Urinary bladder (tissue), 3 donors: ENCODE measurements at regions not wholly inside any gene's neighbourhood (a gene's known extent, or its start where the extent isn't known, plus 50 kb on each side); places are given as distances from the start of the nearest gene placed in this dataset.
"Not testable (repeated sequence)": the region's sequence is repeated elsewhere in the genome, so short reads cannot be mapped to it uniquely, and the experiment has no call there.

Experiments used
- DNase-seq: peaks from one replicate; pipeline ENCODE4 v3.0.0-alpha.2; 2015; ENCODE audit errors: extremely low spot score
- H3K27ac ChIP-seq: one replicate; pipeline ENCODE4 v1.5.1; 2013; ENCODE audit warnings: low read depth, mild to moderate bottlenecking, moderate library complexity
- H3K36me3 ChIP-seq: one replicate; pipeline ENCODE4 v1.6.1; 2013; ENCODE audit warnings: mild to moderate bottlenecking, moderate library complexity; ENCODE audit not compliant: insufficient read depth
- H3K4me1 ChIP-seq: one replicate; pipeline ENCODE4 v1.6.1; 2013; ENCODE audit warnings: mild to moderate bottlenecking, moderate library complexity; ENCODE audit not compliant: insufficient read depth
- H3K4me3 ChIP-seq: one replicate; pipeline ENCODE4 v1.5.1; 2013; ENCODE audit warnings: low read depth, low read length
- WGBS: extraction: QIAGEN DNeasy Blood & Tissue Kit; methylation state at CpG from one replicate; pipeline ENCODE4 v1.1.7; 2013; 5-methylcytosine and 5-hydroxymethylcytosine counted together
- donor health status: healthy with polysubstance abuse.
- donor health status: healthy.

DNA sequence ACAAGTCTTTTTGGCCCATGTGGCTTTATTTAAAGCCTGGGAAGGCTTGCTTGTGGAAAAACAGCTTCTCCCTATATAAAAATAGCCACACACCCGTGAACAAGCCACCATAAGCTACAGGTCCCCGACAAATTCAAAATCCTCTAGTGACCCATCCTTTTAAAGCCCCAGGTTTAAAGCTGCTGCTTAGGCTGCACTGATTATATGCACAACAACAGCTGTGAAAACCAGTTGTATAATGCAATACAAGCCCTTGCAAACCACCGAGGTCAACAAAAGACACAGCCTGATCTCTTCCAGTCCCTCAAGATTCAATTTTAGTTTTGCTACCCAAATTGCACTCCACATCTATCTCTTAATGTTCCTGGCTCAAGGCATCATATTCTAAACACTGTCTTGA, 186.0 kb upstream of the WDFY3 start:
- H3K36me3 ChIP-seq: no peaks in the 10 kb centered on the region
- H3K27ac ChIP-seq: no peak overlapping the region
- no peak for DNase-seq
- 71% methylated on average over 3 of the region's 3 CpGs for WGBS
- H3K4me1 ChIP-seq: no peaks in the 10 kb centered on the region
- no peak overlapping the region for H3K4me3 ChIP-seq

DNA sequence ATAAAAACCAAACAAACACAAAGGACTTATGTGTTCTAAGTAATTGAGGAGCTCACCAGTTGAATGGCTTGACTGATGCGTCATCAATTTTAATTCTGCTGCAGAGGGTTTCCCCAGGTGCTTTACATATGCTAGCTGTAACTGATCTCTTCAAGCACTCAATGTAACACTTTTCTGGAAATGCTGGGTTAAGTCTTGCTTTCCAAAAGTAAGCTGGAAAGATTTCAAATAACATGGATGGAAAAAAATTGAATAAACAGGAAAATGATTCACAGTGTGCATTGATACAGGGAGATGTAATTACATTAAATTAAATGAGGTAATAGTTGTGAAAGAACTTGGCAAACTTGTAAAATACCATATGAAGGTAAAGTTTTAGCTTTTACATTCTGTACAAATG, 186.7 kb upstream of the WDFY3 start:
- no peak for DNase-seq
- 94% methylated on average over 1 of the region's 1 CpG for WGBS
- H3K36me3 ChIP-seq: no peaks in the 10 kb centered on the region
- H3K4me1 ChIP-seq: no peaks in the 10 kb centered on the region
- H3K27ac ChIP-seq: no peak overlapping the region
- no peak overlapping the region for H3K4me3 ChIP-seq

DNA sequence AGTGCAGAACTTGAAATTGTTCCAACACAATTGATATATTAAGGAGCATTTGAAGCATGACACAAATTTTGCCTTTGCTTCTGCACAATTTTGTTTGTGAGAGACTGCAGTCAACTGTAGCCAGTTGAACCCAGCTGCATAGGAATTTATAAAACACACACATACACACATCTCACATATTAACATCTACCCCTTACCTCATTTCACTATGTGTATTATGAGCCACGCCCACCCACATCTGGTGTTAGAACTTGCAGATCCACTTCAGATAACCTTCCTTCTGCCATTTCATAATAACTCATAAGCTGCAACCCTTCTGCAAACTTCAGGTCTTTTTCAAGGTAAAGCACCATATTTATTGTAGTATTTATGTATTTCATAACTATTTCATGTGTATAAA, 188.1 kb upstream of the WDFY3 start:
- 70% methylated on average over 1 of the region's 1 CpG for WGBS

DNA sequence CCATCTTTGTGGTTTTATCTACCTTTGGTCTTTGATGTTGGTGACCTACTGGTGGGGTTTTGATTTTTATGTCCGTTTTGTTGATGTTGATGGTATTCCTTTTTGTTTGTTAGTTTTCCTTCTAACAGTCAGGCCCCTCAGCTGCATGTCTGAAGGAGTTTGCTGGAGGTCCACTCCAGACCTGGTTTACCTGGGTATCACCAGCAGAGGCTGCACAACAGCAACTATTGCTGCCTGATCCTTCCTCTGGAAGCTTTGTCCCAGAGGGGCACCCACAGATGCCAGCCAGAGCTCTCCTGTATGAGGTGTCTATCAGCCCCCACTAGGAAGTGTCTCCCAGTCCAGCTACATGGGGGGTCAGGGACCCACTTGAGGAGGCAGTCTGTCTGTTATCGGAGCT, 199.3 kb upstream of the WDFY3 start:
- no peak for DNase-seq
- Histone ChIP-seq H3K4me1 (no peaks in the 10 kb centered on the region), H3K27ac (no peak overlapping the region), H3K36me3 (no peaks in the 10 kb centered on the region), H3K4me3 (no peak overlapping the region)
- 88% methylated on average over 2 of the region's 2 CpGs for WGBS

More for the DNA sequence above, 188.1 kb upstream of the WDFY3 start:
- H3K27ac ChIP-seq: no peak overlapping the region
- H3K36me3 ChIP-seq: no peaks in the 10 kb centered on the region
- no peak for DNase-seq
- H3K4me3 ChIP-seq: no peak overlapping the region
- H3K4me1 ChIP-seq: no peaks in the 10 kb centered on the region

DNA sequence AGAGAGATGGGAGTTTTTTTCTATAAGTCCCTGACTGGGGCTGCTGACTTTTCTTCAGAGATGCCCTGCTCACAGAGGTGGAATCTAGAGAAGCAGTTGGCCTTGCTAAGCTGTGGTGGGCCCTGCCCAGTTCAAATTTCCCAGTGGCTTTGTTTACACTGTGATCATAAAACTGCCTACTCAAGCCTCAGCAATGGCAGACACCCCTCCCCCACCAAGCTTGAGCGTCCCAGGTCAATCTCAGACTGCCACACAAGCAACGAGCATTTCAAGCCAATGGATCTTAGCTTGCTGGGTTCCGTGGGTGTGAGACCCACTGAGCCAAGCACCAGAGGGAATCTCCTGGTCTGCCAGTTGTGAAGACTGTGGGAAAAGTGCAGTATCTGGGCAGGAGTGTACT, 199.8 kb upstream of the WDFY3 start:
- no peak overlapping the region for H3K4me3 ChIP-seq
- H3K4me1 ChIP-seq: no peaks in the 10 kb centered on the region
- no peaks in the 10 kb centered on the region for H3K36me3 ChIP-seq
- WGBS: 36% methylated on average over 3 of the region's 3 CpGs
- no peak for DNase-seq
- no peak overlapping the region for H3K27ac ChIP-seq

DNA sequence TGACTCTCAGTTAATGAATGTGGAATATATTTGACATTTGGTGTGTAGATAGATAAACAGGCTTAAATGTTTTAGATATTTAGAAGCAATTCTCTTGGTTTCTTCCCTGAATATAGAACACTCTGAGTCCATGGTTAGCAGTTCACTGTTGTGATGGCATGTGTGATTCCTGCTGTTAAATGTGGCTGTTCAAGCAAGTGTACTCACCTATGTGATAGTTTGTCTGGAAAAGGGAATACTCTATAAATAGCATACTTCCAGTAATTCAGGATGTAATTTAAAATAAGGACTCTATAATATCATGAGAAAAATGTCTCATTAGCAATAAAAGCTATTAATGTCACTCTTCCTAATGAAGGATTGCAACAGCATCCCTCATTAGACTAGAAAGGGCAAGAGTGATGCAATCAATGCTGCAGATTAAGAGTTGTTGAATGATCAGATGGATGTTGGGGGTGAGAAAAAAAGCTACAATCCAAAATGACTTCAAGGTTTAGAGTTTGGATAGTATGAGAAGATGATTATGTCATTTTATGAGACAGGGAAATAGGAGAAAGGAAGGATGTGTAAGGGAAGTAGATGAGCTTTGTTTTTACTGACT, 201.8 kb upstream of the WDFY3 start:
- Histone ChIP-seq H3K36me3 (no peaks in the 10 kb centered on the region), H3K4me1 (no peaks in the 10 kb centered on the region), H3K27ac (no peak overlapping the region), H3K4me3 (no peak overlapping the region)
- DNase-seq: no peak

DNA sequence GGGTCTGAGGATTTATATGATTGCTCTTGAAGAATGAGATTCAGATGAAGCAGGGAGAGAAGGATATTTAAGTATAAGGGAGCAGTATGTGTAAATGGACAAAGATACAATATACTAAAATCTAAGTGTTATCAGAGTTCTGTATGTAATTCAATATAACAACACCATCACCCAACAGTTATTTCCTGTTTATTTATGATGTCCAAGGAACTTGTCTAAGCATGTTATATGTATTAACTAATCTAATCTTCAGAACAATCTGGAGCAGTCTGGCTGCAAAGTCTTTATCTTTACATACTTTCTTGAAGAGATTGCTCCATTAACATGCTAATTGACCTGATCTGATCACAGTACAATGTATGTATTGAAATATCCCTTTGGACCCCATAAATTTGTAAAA, 203.8 kb upstream of the WDFY3 start:
- Histone ChIP-seq H3K4me1 (no peaks in the 10 kb centered on the region), H3K36me3 (no peaks in the 10 kb centered on the region)

DNA sequence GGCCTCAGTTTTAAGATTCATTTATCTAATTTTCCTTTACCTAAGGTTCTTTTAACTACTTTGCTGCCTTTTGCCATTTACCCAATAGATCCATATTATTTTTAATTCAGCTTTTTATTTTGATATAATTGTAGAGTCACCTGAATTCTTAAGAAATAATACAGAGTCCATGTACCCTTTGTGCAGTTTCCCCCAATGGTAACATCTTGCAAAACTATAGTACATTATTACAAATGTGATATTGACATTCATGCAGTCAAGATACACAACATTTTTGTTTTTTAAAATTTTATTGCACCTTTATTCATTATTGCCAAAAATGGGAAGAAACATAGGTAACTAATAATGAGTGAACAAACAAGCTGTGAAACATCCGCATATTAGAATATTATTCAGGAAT, 208.7 kb upstream of the WDFY3 start:
- Histone ChIP-seq H3K36me3 (no peaks in the 10 kb centered on the region), H3K27ac (no peak overlapping the region), H3K4me1 (no peaks in the 10 kb centered on the region), H3K4me3 (no peak overlapping the region)
- no peak for DNase-seq
- 99% methylated on average over 1 of the region's 1 CpG for WGBS

More for the DNA sequence above, 203.8 kb upstream of the WDFY3 start:
- Histone ChIP-seq H3K27ac (no peak overlapping the region), H3K4me3 (no peak overlapping the region)
- no peak for DNase-seq

DNA sequence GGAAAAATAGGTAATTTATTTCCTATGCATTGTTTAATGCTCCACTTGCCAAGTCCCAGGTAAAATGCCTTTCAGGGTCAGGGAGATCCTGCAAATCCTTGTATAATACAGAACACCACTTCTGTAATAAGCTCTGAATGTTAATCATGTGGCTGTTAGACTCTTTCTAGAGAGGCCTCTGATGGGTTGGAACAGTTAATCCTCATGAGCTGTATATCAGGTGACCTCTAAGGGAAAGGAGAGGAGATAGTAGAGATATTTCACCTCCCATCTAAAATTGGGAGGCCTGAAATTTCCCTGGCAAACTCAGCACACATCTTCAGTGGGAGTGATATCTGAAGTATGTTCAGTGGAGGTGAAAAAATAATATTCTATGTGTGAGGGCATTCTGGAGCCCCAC, 210.6 kb upstream of the WDFY3 start:
- no peak overlapping the region for H3K4me3 ChIP-seq
- no peaks in the 10 kb centered on the region for H3K4me1 ChIP-seq
- no peak for DNase-seq
- H3K27ac ChIP-seq: no peak overlapping the region
- no peaks in the 10 kb centered on the region for H3K36me3 ChIP-seq

DNA sequence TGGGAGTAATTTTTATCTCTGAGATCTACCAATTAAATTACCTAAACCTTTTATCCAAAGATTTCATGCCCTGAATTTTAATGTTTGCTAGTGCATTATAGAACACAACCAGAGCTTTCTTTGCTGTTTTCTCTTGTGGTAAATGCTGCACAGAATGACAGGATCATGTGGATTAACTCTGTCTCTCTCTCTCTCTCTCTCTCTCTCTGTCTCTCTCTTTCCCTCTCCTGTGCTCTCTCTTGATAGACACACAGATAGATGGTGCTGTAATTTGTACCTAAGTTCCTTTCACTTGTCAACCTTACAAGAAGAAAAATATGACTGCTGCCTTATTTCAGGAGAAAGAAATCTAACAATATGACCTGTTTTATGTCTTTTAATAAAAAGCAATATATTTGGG, 211.2 kb upstream of the WDFY3 start:
- Histone ChIP-seq H3K4me1 (no peaks in the 10 kb centered on the region), H3K27ac (no peak overlapping the region), H3K4me3 (no peak overlapping the region), H3K36me3 (no peaks in the 10 kb centered on the region)
- DNase-seq: no peak

DNA sequence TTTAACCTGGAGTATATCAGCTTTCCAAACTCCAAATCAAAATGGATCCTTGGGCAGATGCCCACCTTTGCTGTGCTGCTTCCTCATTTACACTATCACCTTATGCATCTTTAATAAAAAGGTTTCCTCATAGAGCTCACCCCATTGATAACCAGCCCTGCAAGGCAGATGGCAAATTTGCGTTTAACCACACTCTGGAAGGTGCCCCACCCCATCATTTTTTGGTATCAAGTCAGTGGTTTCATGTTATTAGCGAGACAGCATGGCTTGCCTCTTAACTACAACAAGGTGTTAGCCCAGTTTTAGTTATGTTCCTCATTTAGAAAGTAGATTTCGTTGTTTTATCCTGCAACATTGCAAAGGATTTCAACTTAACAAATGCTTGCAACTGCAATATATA, 214.0 kb upstream of the WDFY3 start:
- no peak for DNase-seq
- Histone ChIP-seq H3K4me1 (no peaks in the 10 kb centered on the region), H3K27ac (no peak overlapping the region), H3K36me3 (no peaks in the 10 kb centered on the region), H3K4me3 (no peak overlapping the region)
- 70% methylated on average over 3 of the region's 3 CpGs for WGBS

DNA sequence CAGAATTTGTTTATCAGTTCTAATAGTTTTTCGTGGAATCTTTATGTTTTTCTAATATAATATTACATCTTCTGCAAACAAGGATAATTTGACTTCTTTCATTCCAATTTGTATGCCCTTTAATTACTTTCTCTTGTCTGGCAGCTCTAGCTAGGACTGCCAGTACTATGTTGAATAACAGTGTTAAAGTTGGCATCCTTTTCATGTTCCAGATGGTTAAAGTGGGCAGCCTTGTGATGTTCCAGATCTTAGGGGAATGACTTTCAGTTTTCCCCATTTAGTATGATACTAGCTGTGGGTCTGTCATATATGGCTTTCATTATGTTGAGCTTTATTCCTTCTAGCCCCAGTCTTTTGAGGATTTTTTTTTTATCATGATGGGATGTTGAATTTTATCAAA, 220.6 kb upstream of the WDFY3 start:
- DNase-seq: no peak
- no peak overlapping the region for H3K27ac ChIP-seq
- H3K36me3 ChIP-seq: no peaks in the 10 kb centered on the region
- 41% methylated on average over 1 of the region's 1 CpG for WGBS
- no peak overlapping the region for H3K4me3 ChIP-seq
- no peaks in the 10 kb centered on the region for H3K4me1 ChIP-seq

DNA sequence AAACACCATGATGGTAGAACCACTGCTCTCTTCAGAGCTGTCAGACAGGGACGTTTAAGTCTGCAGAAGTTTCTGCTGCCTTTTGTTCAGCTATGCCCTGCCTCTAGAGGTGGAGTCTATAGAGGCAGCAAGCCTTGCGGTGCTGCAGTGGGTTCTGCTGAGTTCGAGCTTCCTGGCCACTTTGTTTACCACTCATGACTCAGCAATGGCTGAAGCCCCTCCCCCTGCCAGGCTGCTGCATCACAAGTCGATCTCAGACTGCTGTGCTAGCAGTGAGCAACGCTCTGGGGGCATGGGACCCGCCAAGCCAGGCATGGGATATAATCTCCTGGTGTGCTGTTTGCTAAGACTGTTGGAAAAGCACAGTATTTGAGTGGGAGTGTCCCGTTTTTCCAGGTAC, 229.5 kb upstream of the WDFY3 start:
- not testable (repeated sequence) for H3K4me1 ChIP-seq, H3K36me3 ChIP-seq, H3K27ac ChIP-seq, DNase-seq, H3K4me3 ChIP-seq
- WGBS: 77% methylated on average over 7 of the region's 7 CpGs

DNA sequence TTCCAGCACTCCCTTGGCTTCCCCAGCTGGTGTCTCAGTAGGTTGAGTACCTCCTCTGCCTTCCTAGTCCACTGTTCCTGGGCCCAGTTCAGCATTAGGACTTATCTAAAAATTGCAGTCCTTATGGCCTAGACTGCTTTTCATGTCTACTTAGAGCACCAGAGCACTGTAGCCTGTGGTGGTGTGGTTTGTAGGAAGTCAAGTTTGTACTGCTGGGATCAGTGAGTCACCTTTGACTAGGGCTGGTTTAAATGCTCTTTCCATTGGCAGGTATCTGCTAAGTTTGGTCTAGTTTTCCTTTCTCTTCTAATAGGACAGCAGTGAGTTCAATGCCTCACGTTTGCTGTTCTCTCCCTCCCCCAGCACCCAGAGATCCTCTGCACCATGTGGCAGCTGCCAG, 233.6 kb upstream of the WDFY3 start:
- Histone ChIP-seq H3K4me3 (no peak overlapping the region), H3K4me1 (no peaks in the 10 kb centered on the region), H3K27ac (no peak overlapping the region), H3K36me3 (no peaks in the 10 kb centered on the region)
- DNase-seq: no peak
- WGBS: 67% methylated on average over 1 of the region's 1 CpG

DNA sequence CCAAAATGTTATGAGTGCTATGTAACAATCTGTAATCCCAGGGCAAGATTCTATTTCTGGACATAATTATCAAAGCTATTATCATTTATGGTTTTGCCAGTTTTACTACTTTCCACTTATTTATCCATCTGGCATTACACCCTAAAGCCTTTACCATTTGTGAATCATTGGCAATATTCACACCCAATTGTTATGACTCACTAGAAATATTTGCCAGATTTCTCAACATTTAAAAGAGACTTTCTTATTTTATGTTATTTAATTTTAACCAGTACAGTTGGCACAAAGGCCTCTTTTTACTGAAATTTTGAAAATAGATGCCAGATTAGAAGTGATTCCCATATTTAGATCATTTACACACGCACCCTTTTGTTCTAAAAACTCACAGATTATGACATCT, 242.7 kb upstream of the WDFY3 start:
- H3K36me3 ChIP-seq: no peaks in the 10 kb centered on the region
- DNase-seq: no peak
- H3K27ac ChIP-seq: no peak overlapping the region
- no peak overlapping the region for H3K4me3 ChIP-seq
- no peaks in the 10 kb centered on the region for H3K4me1 ChIP-seq
- WGBS: 75% methylated on average over 1 of the region's 1 CpG
